GM19023 (cell line): ENCODE measurements at regions not wholly inside any gene's neighbourhood (a gene's known extent, or its start where the extent isn't known, plus 50 kb on each side); places are given as distances from the start of the nearest gene placed in this dataset.

ENCODE experiments used
- ATAC-seq: cut with Tn5 transposase; IDR thresholded peaks from one replicate; pipeline ENCODE4 v1.9.1; 2021; ENCODE audit warnings: mild to moderate bottlenecking, moderate library complexity; ENCODE audit not compliant: unreplicated experiment

DNA sequence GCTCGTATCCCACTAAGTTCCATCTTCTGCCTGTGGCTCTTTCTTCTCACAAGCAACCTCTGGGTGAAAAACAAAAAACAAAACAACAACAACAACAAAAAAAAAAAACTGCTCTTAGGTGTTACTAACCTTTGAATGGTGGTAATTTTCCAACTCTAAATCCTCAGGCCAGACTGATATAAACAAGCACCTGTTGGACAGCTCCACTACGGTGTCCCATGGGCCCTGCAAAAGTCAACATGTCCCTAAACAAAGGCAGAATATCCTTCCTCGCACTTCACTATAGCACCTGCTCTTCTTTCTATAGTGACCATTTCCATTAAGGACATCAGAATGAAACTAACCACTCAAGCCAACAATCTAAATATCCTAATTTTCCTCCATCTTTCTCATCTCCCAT, 54.6 kb upstream of the PARM1 start:
- no peak for ATAC-seq

GRCh38 chr4:74875451-74875850, 57.5 kb upstream of the PARM1 start:
- ATAC-seq = no peak

GRCh38 chr4:74874753-74875367, 58.1 kb upstream of the PARM1 start:
- peak; percentile 48 for ATAC-seq

DNA sequence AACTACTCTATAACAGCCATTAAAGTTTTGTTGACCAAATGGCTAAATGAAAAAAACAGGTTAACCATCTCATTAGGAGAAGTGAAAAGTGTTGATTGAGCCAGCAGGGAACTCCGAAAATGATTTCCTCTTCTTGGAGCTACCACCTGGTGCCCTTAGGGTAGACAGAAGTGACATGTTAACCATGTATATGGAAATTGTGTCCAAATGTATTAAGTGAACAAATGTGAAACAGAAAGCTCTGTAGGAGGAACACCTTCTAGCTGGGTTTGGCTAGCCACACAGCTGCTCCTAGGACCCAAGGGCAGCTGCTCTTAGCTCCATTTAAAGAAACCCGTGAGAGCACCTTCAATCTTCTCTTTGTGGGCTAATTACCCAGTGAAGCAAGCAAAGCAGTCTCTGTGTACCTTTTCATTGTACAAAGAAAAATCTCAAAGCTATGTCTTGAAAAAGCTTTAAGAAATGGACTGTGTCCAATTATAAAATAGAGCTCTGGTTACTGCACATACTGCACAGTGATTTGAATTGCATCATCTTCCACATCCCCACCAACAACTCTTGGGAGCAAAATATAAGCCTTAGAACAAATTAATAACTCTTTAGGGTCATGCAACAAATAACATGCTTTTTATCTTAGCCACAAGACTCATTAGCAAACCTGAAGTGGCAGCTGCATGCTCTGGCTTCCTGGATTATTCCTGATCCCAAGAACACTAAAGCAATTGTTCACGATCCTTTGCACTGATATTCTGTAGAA, 59.2 kb upstream of the PARM1 start:
- peak; percentile 92 for ATAC-seq

GRCh38 chr4:74858921-74859562, 64.7 kb upstream of the BTC start:
- no peak for ATAC-seq

- ATAC-seq = no peak
These were observed 61.6 kb upstream of the BTC start for GRCh38 chr4:74855879-74856278.

GRCh38 chr4:74848774-74849173, 54.5 kb upstream of the BTC start:
- no peak for ATAC-seq

- ATAC-seq = no peak
These were observed 51.5 kb upstream of the BTC start for GRCh38 chr4:74845834-74846233.
